ENCODE measurements at regions not wholly inside any gene's neighbourhood (a gene's known extent, or its start where the extent isn't known, plus 50 kb on each side); places are given as distances from the start of the nearest gene placed in this dataset.
A peak's percentile ranks its signal among the peaks of the same experiment; 100 is the strongest.

DNA sequence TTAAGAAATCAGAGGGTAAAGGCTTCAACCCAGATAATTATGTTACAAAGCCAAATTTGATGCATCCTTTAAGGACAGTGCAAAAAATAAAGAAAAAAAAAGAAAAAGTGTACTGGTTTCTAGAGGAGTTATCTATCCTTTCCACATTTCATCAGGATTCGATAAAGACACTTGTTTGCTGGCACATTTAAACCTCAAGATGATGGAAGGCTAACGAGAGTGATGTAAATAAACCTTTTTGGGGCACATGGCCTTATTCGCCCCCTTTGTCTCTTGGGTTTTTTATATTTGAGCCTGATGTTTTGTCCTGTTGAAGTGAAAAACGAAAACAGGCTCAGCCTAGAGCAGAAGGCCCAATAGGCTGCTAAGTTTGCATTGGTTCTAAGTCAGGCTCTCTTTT is 416.5 kb downstream of the TAF11L14 start:
- DNase-seq = no peak

DNA sequence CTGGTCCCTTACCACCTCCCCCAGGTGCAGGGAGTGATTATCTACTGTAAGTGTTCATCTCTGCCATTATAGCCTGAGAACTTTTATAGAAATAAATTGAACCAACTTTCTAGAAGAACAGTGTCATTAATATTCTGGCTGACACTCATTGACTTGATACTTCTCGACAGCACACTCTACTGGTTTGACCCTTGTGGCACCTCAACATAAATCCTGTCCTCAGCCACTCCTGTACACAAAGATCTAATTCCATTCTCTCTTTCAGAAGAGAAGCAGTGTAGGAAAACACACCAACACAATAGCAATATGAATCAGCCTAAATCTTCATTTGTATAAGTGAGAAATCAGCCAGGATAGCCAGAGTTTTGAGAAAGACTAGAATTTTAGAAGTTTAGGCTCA is 417.7 kb downstream of the TAF11L14 start:
- peak in 1 of 3 experiments; percentile 30 for DNase-seq

DNA sequence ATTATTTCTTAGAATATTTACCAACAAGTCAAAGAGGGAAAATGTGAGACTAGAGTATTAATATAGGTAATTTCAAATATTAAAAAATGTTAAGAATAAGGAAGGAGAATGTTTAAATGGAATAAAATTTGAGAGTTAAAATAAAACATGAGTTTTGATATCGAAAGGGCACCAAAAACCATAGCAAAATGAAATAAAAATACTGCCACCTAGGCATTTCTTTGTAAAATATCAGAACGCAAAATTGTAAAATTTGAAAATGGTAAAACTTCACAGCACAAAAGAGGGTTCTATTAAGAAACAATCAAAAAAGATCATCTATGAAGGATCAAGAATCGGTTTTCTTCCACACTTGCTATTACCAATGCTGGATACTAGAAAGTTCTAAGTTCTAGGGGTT is 418.3 kb downstream of the TAF11L14 start:
- DNase-seq = no peak

DNA sequence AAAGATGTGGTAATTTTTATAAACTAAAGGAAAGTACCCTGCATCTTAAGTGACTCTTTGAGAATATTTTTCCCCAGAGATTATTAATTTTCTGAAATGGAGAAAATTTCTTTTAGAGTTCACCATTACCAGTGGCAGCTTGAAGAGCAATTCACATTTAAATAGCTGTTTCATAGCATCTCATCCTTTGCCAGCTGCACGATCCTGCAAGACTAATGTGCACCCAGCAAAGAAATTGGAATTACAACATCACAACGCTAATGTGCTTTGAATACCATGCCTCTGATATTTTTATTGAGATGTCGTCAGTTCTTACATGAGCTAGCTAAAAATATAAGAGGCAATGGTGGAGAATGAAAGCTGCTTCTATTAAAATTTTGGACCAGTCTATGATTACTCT is 423.5 kb downstream of the TAF11L14 start:
- DNase-seq = no peak

DNA sequence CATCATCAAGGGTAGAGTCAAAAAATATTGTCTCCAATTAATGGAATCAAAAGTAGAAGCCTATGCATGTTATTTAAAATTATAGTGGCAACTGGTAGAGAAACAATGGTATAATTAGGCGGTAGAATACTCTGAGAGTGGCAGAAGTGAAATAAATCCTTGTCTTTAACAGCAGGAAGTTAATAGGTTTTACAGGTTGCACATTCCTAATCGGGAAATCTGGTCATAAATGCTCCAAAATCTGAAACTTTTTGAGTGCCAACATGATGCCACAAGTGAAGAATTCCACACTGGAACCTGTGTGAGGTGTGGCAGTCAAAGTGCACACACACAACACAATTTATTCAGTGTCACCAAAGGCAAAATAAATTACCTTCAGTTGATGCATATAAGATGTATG is 433.4 kb downstream of the TAF11L14 start:
- DNase-seq = peak in 1 of 3 experiments; percentile 38

DNA sequence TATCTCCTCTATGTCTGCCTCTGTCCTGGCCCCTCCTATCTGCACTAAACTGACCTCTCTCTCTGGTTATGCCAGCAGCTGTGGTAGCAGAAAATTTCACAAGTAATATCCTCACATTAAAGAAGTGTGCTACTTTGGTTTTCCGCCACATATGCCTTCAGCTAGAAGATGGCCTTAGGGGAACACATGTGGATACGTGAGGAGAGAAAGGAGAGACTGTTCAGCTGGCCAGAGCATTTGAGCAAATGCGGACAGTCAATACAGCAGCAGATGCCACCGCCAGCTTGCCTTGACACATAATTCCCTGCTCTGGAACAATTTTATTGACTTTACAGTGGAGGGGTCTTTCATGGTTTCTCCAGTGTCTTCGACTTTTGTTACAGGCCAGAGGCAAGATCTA is 434.6 kb downstream of the TAF11L14 start:
- DNase-seq = peak in 1 of 3 experiments; percentile 15

DNA sequence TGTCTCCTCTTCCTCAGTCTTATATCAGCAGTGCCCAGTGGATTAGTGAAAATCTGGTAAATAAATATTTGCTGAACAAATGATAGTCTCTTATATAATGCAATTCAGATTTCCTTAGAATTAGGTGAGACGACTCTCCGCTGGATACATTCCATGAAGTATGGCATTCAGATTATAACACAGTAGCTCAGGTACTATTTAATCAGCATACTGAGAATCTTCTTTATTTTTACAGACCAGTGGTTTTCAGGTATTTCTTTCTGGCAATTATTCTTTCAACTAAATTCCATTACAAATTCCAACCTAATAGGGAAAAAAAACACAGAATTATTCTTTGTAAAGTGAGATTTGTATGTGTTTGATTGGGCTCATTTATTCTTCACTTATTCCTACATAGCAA is 435.5 kb downstream of the TAF11L14 start:
- DNase-seq = no peak

DNA sequence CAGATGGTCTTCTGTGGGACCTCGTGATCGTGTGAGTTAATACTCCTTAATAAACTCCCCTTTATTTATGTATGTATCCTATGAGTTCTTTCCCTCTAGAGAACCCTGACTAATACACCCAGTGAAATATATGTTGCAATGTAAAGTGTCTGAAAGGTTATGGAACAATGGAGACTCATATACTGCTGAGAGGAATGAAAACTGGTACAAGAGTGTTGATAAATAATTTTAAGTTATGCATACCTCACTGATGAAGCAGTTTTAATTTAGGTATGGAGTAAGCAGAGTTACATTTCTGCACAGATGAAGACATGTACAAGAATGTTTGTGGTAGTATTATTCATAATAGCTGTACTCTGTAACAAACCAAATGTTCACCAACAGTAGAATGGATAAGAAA is 438.3 kb downstream of the TAF11L14 start:
- no peak for DNase-seq

DNA sequence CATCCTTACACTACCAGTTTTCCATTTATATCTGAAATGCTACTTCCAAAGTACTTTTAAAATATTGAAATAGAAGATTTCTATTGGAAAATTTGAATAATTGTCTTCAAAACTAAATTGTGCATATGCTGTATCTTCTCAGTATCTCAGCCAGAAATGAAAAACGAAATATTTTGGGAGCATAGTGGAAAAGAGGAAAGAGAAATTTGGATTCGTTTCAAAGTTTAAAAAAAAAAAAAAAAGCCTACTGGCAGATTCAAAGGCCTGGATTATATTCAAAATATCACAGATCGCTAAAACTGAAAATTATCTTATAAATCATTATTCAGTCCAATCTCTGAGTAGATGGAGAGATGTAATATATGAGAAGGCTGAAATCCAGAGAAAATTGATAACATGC is 440.7 kb downstream of the TAF11L14 start:
- DNase-seq = no peak

DNA sequence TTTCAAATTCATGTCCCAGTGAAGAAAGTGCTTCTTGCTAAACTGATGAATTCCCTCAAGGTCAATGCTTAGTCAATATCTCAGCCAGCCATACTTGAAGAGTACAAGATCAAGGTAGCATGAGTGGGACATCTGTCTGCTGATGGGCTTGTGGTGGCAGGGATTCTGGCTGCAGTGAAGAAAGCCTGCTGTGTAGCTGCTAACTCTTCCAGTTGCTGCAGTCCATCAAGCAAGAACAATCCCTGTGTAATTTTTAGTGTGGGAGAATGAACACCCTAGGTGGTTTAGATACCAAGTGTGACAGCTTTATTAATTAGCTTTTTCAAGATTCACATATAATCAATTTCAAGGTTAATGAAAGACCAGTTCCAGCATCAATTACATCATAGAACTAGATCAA is 443.9 kb downstream of the TAF11L14 start:
- no peak for DNase-seq

DNA sequence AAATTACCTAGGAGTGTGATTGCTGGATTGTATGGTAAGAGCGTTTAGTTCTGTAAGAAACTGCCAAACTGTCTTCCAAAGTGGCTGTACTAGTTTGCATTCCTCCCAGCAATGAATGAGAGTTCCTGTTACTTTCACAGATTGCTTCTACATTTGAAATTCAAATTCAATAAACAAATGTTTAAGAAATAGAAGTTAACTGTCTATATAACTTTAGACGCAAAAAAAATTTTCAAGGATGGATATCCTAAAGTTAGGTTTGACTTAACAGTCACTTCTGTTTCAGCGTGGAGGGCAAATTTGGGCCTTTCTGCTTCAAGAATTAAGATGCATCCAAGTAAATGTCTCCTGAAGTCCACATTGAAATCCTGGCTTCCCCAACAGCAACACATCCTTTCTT is 445.6 kb downstream of the TAF11L14 start:
- no peak for DNase-seq

DNA sequence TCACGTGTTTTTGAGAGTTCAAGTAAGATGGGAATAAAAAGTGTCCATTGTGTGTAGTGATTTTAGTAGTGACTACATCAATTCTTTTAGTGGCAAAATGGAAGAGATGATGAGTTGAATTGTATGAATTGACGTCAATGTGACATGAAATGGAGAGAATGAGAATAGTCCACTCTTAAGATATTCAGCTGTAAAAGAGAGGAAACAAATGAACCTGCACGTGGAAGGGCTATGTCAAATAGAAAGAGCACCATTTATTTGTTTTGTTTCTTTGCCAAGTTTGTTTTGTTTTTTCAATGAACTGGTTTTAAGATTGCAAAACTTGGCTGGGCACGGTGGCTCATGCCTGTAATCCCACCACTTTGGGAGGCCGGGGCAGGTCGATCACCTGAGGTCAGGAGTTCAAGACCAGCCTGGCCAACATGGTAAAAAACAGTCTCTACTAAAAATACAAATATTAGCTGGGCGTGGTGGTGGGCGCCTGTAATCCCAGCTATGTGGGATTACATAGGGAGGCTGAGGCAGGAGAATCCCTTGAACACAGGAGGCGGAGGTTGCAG is 453.8 kb downstream of the TAF11L14 start:
- no peak for DNase-seq

DNA sequence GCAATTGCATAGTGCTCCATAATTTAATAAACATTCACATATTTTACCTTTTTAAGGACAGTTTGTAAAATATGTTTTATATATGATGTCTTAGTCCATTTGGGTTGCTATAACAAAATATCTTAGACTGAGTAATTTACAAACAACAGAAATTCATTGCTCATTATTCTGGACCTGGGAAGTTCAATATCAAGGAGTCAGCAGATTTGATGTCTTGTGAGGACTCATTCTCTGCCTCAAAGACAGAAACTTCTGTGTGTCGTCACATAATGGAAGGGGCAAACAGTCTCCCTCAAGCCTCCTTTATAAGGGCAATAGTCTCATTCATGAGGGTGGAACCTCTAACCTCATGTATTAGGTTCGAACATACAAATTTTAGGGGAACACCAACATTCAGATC is 455.9 kb downstream of the TAF11L14 start:
- no peak for DNase-seq

DNA sequence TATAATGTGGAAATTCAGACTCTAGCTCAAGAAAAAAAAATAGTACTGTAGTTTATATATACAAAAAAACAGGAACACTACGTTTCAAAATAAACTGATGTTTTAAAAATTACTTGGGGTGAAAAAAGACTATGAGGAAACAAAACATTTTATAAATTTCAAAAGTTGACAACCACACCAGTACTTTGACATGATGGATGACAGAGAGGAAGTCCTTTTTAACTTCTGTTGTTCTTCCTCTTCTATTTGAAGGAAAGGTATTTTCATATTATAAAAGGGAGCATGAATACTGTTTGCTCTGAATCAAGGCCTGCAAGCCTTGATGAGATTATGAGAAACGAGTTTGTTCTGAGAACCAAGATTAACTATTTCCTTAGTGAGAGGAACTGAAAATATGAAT is 456.9 kb downstream of the TAF11L14 start:
- DNase-seq = no peak

DNA sequence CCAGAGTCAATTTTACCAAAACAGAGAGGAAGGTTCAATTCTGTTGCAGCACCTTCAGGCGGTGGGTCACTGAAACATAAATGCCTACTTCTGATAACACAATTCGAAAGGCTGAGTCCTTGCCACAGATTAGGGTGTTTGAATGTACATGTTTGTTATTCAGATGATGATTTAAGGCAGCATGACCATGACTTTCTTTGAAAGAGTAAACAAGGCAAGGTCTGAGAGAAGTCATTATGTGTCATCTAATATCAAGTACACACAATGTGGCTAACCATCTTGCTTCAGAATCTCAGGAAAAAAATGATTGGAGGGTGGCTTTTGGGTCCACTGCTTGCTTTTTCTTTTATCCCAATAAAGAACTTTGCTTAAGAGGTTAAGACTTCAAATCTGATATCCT is 457.5 kb downstream of the TAF11L14 start:
- DNase-seq = peak in 1 of 3 experiments; percentile 49

DNA sequence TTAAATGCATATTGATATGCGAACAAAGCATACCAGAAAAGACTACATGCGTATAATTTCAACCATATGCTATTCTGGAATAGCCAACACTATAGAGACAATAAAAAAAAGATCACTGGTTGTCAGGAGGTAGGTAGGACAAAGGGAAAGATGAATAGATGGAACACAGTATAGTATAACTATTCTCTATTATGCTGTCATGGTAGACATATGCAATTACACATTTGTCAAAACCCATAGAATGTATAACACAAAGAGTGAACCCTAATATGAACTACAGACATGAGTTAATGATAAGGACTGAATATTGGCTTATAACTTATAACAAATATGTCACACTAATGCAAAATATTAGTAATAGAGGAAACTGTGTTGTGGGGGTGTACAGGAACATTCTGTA is 460.8 kb downstream of the TAF11L14 start:
- no peak for DNase-seq

DNA sequence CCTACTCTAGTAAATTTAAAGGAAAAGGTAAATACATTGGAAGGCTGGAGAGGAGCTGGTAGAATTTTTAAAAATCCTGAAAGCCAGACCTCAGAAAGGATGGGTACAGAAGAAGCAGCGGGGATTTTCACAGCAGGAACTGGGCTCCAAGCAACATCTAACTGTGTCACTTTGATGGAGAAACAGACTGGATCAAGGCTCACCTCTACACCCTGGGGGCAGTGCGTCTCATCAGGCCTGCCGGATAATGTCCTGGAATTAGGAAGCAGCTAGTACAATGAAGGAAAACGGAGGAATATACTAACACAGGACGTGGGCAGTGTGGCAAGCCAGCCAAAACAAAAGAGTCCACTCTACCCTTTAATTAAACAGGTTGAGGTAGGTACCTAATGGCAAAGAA is 463.6 kb downstream of the TAF11L14 start:
- DNase-seq = no peak

DNA sequence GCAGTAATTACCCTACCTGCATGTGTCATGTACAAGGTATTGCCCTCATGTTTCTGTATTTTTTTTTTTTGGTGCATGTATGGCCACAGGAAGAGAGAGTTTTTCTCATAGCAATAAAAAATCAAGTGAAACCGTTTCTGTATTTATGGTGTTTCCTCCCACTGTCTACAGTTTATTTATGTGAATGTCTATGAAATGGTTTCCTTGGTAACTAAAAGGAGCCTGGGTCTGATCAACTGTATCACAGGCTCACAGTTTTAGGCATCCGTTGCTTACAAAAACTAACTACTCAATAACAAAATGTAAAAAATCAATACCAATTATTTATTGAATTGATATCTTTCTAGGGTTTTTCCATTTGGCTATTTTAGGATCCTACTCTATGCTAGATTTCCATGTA is 464.4 kb downstream of the TAF11L14 start:
- peak in 1 of 3 experiments; percentile 58 for DNase-seq

DNA sequence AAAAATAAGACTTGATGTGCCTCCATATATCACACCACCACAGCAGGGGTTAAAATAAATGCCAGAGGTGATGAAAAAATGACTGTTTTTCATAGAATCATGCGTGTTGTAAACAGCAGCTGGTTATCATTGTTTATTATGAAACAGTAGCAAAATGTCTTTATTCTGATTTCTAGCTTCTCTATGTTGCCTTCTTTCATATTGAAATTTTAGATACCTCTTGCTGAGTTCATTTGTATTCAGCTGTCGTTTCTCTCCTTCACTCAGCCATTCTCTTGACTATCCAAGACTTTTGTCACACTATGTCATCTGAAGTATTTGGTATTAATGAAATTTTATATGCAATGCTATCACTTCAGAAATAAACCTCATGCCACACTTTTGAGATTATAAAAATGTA is 465.0 kb downstream of the TAF11L14 start:
- peak in 1 of 3 experiments; percentile 58 for DNase-seq

DNA sequence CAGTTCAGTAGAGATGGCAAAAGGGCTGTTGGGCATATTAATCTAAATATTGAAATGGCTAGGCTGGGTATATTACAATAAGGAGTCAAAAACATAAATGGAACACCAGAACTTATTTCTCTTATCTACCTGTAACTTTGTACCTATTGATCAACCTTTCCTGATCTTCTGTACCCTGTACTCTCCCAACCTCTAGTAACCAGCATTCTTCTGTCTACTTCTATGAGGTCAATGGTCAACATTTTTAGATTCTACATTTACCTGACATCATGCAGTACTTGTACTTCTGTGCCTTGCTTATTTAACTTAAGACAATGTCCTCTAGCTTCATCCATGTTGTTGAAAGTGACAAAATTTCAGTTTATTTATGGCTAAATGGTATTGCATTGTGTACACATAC is 467.3 kb downstream of the TAF11L14 start:
- DNase-seq = no peak

DNA sequence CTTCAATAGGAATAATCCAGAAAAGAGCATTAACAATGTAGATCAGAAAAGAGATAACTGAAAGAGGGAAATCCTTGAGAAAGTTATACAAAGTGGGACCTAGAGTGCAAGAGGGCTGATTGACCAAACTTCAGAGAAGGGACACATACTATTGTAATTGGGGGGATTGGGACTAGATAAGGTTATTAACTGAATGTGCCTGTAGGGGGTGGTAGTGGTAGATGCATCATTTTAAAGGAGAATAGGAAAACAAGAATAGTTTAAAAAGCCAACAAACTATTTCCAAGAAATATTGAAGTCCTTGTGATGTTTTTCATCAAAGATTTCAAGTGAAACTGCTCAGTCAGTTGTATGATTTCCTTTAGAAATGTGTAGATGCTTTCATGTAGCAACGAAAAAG is 468.5 kb downstream of the TAF11L14 start:
- DNase-seq = no peak

DNA sequence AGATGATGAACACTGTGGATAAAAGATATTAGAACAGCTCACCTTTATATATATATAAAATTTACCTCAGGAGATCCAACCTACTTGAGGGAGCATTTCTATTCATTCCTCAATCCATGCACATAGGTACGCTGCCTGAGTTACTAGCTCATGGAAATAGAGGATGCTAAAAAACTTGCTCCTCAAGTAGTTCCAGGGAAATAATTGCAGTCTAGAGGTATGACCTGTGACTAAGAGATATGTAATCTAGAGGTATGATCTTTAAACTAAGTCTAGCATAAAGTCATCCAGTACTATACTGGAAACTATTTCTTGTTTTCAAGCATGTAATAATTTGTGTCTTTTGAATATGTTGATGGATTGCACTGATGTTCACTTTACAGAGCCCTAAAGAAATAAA is 471.2 kb downstream of the TAF11L14 start:
- DNase-seq = no peak

DNA sequence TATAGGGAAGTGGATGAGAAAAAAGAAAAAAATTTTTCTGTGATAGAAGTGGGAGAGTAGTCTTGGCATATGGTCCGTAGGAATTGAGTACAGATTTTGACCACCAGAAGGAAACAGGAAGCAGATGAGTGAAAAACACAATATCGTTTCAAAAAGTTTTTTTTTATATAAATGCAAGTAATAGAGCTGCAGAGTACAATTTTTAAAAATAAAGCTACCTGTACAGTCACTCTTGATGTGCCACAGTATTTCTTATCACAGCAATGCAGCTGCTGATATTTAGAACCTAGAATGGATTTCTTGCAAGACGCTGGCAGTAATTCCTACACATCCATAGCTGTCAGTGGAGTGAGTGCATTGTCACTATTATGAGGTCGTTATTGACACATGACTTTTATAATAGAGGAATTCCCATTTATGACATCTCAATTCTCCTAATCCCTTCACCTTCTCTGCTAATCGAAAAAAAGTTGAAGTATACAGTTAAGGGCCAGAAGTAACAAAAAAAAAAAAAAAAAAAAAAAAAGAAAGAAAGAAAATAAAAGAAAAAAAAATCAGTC is 477.7 kb downstream of the TAF11L14 start:
- no peak for DNase-seq

DNA sequence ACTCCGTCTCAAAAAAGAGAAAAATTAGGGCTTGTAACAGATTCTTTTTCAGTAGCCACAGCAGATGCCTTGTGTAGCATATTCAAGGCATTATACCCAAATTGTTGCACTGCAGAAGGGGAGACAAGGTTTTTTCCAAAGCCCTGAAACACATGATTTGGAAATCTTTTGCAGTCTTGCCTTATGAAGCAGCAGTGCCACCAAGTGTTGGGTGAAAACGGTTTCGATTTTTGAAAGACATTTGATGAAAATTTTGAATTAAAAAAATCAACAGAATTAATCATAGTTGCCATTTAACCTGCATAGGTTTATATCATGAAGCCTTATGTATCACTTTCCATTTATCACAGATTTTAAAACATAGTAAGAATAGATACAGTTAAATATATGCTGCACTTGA is 479.5 kb downstream of the TAF11L14 start:
- DNase-seq = peak in 2 of 3 experiments; percentile 34 to 74

DNA sequence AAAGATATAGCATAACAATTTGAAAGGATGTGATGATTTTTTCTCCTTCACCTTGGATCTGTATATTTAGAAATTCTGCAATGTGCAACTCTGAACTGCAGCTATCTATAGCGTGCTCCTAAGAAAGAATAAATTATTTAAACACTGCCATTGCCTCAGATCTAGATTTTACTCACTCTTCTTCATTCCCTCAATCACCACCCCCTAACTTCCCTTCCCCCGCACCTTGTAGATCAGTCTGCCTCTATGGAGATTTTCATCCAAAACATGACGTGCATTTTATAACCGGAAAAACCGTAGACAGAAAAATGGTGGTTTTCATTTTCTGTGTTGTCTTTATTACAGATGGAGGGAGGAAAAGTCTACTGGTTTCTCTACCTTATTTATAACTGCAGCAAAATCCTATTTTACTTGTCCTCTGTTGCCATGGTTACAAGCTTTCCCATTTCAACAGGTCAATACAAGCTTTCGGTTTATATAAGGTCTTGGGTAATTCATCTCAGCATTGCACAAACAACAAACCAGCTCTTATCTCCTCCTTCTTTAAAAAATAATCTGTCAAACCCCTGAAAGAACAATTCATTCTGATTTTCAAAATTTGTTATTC is 480.0 kb downstream of the TAF11L14 start:
- peak in 2 of 3 experiments; percentile 30 to 83 for DNase-seq
